ENCODE measurements at regions not wholly inside any gene's neighbourhood (a gene's known extent, or its start where the extent isn't known, plus 50 kb on each side); places are given as distances from the start of the nearest gene placed in this dataset.

- no peak for TF ChIP-seq GLIS3 (CRISPR knock-in tag; IDR thresholded peaks at IDR 0.05)
- TF ChIP-seq ZFP30 (CRISPR knock-in tag; IDR thresholded peaks at IDR 0.05), result no peak
- no peak for TF ChIP-seq RARB (CRISPR knock-in tag; IDR thresholded peaks at IDR 0.05)
- TF ChIP-seq TSHZ2 (CRISPR knock-in tag; IDR thresholded peaks at IDR 0.05), result no peak
- no peak for TF ChIP-seq ISL1 (CRISPR knock-in tag; IDR thresholded peaks at IDR 0.05)
- no peak for TF ChIP-seq CREB5 (CRISPR knock-in tag; IDR thresholded peaks at IDR 0.05; ENCODE audit: low read depth)
- TF ChIP-seq ESRRG (CRISPR knock-in tag; IDR thresholded peaks at IDR 0.05), result no peak
- TF ChIP-seq TCF4 (CRISPR knock-in tag; IDR thresholded peaks at IDR 0.05; ENCODE audit: borderline replicate concordance), result no peak
- ATAC-seq, result no peak
Measured at GRCh38 chr5:61813361-61813760, 481.3 kb downstream of the ZSWIM6 start.

- no peak for TF ChIP-seq ZNF565 (CRISPR knock-in tag; conservative IDR thresholded peaks at IDR 0.05; ENCODE audit: low read depth)
- TF ChIP-seq RARB (CRISPR knock-in tag; IDR thresholded peaks at IDR 0.05), result no peak
- TF ChIP-seq GLIS3 (CRISPR knock-in tag; IDR thresholded peaks at IDR 0.05), result no peak
- ATAC-seq, result no peak
Measured at GRCh38 chr5:61815339-61815738, 483.3 kb downstream of the ZSWIM6 start.

- TF ChIP-seq ZNF70 (CRISPR knock-in tag; IDR thresholded peaks at IDR 0.05) (no peak), ZNF565 (CRISPR knock-in tag; conservative IDR thresholded peaks at IDR 0.05; ENCODE audit: low read depth) (no peak), TSHZ2 (CRISPR knock-in tag; IDR thresholded peaks at IDR 0.05) (no peak), TCF4 (CRISPR knock-in tag; IDR thresholded peaks at IDR 0.05; ENCODE audit: borderline replicate concordance) (no peak), SNAI2 (CRISPR knock-in tag; IDR thresholded peaks at IDR 0.05) (no peak), ARNTL (CRISPR knock-in tag; IDR thresholded peaks at IDR 0.05; ENCODE audit: borderline replicate concordance, low read depth) (no peak), ESRRG (CRISPR knock-in tag; IDR thresholded peaks at IDR 0.05) (no peak)
- ATAC-seq, result no peak
Measured at GRCh38 chr5:61816146-61816545, 484.1 kb downstream of the ZSWIM6 start.

GRCh38 chr5:61816585-61817450 is 484.8 kb downstream of the ZSWIM6 start:
- no peak; the same call in 2 of the 3 replicates for ATAC-seq
- TF ChIP-seq BACH2 (CRISPR knock-in tag; IDR thresholded peaks at IDR 0.05; ENCODE audit: borderline replicate concordance), result no peak
- no peak for TF ChIP-seq ZFP30 (CRISPR knock-in tag; IDR thresholded peaks at IDR 0.05)
- TF ChIP-seq SNAI2 (CRISPR knock-in tag; IDR thresholded peaks at IDR 0.05), result no peak
- TF ChIP-seq TSHZ2 (CRISPR knock-in tag; IDR thresholded peaks at IDR 0.05), result no peak
- TF ChIP-seq PPARA (CRISPR knock-in tag; IDR thresholded peaks at IDR 0.05; ENCODE audit: borderline replicate concordance), result no peak
- no peak for TF ChIP-seq ZFP3 (CRISPR knock-in tag; IDR thresholded peaks at IDR 0.05)
- no peak for TF ChIP-seq TOX (CRISPR knock-in tag; IDR thresholded peaks at IDR 0.05; ENCODE audit: borderline replicate concordance)
- no peak for TF ChIP-seq GLIS3 (CRISPR knock-in tag; IDR thresholded peaks at IDR 0.05)
